GM12878 (cell line): ENCODE measurements at regions not wholly inside any gene's neighbourhood (a gene's known extent, or its start where the extent isn't known, plus 50 kb on each side); places are given as distances from the start of the nearest gene placed in this dataset.

ENCODE experiments used
- ATAC-seq: fragments of 200-7000 bp; cut with Tn5 transposase; 3 replicates; pipeline ENCODE4 v1.9.1; 2020; ENCODE audit warnings: mild to moderate bottlenecking, moderate library complexity
- BruUV-seq: library from RNA; stranded (reverse); fragments of 400-500 nt; replicated peaks from 2 replicates; lab custom pipeline; 2021; lab: Mats Ljungman, UMichigan
- CTCF ChIA-PET: fragments of 300-600 bp; sonication (Branson Sonifier 250); formaldehyde crosslinking; extraction: SDS; loops from one replicate; lab custom pipeline; 2021; ENCODE audit warnings: inconsistent platforms; lab: Yijun Ruan, JAX
- POLR2A ChIA-PET: fragments of 350-600 bp; formaldehyde crosslinking; extraction: SDS; loops from one replicate; lab custom pipeline; 2021; ENCODE audit warnings: inconsistent platforms; lab: Charles Lee
- RAD21 ChIA-PET: fragments of 300-600 bp; sonication (Branson Sonifier 250); formaldehyde crosslinking; loops from one replicate; lab custom pipeline; 2023; ENCODE audit warnings: antibody characterized with exemption; ENCODE audit not compliant: unreplicated experiment; lab: Charles Lee
- SMC1A ChIA-PET: fragments of 300-600 bp; sonication (Branson Sonifier 250); formaldehyde crosslinking; loops from one replicate; lab custom pipeline; 2023; ENCODE audit not compliant: unreplicated experiment, uncharacterized antibody; lab: Charles Lee
- DNase-seq: peaks from one replicate; pipeline ENCODE4 v3.0.0-alpha.2; 2011; ENCODE audit warnings: low read depth, low spot score
- FAIRE-seq: peaks from 3 replicates; lab custom pipeline; 2011; peaks lifted over from hg19 to GRCh38; lab: Jason Lieb, UNC
- H2AFZ ChIP-seq: 2 replicates; pipeline ENCODE4 v1.6.0; 2011; ENCODE audit warnings: low read depth, low read length, control low read depth; ENCODE audit not compliant: control insufficient read depth
- H3K27ac ChIP-seq: 2 replicates; pipeline ENCODE4 v1.5.1; 2011; ENCODE audit warnings: control low read depth; ENCODE audit not compliant: control insufficient read depth, insufficient read depth
- H3K27me3 ChIP-seq, 2 experiments: replicated peaks in 1 of 2; 2 replicates each; pipeline versions ENCODE4 v1.6.0 to v1.6.1; 2011; ENCODE audit warnings: low read length in 1 of 2; ENCODE audit not compliant: control insufficient read depth in 2 of 2, insufficient read depth in 2 of 2
- H3K36me3 ChIP-seq, 2 experiments: 2 replicates each; pipeline ENCODE4 v1.5.1; 2011; ENCODE audit warnings: low read length in 1 of 2; ENCODE audit not compliant: control insufficient read depth in 2 of 2, insufficient read depth in 2 of 2
- H3K4me1 ChIP-seq: 2 replicates; pipeline ENCODE4 v1.6.1; 2011; ENCODE audit warnings: mild to moderate bottlenecking, low read length, moderate library complexity, mixed read lengths; ENCODE audit not compliant: control insufficient read depth, insufficient read depth
- H3K4me2 ChIP-seq: 2 replicates; pipeline ENCODE4 v1.6.0; 2011; ENCODE audit warnings: control low read depth; ENCODE audit not compliant: control insufficient read depth, insufficient read depth
- H3K4me3 ChIP-seq: fragments of 200-600 bp; sonication (generic); 2 replicates; pipeline ENCODE4 v1.5.1; 2016
- H3K79me2 ChIP-seq: 2 replicates; pipeline ENCODE4 v1.6.0; 2011; ENCODE audit warnings: low read length; ENCODE audit not compliant: control insufficient read depth, insufficient read depth
- H3K9ac ChIP-seq: 2 replicates; pipeline ENCODE4 v1.8.0; 2011; ENCODE audit warnings: low read length, control low read depth, mixed read lengths; ENCODE audit not compliant: control insufficient read depth, insufficient read depth
- H3K9me3 ChIP-seq: replicated peaks from 3 replicates; pipeline ENCODE4 v1.5.1; 2011; ENCODE audit warnings: mild to moderate bottlenecking, low read length; ENCODE audit not compliant: control insufficient read depth, insufficient read depth
- H4K20me1 ChIP-seq: 2 replicates; pipeline ENCODE4 v1.6.0; 2011; ENCODE audit not compliant: control insufficient read depth, insufficient read depth
- IKZF1 ChIP-seq: fragments of 450-650 bp; conservative IDR thresholded peaks from 2 replicates; pipeline ENCODE4 v1.6.1; 2017; ENCODE audit warnings: antibody characterized with exemption, mild to moderate bottlenecking
- IKZF2 ChIP-seq, 2 experiments: fragments of 450-650 bp; IDR thresholded peaks; 2 replicates each; pipeline ENCODE4 v1.6.1; 2017; ENCODE audit warnings: mild to moderate bottlenecking in 2 of 2, moderate library complexity in 2 of 2
- JUNB ChIP-seq: IDR thresholded peaks from 2 replicates; pipeline ENCODE4 v1.6.1; 2016; ENCODE audit warnings: antibody characterized with exemption, mild to moderate bottlenecking
- NBN ChIP-seq: fragments of 450-650 bp; IDR thresholded peaks from 2 replicates; pipeline ENCODE4 v1.6.1; 2016
- NFIC ChIP-seq: IDR thresholded peaks from 2 replicates; pipeline ENCODE4 v1.6.1; 2012; ENCODE audit warnings: low read depth, mild to moderate bottlenecking, inconsistent platforms, low read length, moderate library complexity
- RB1 ChIP-seq: fragments of 450-650 bp; formaldehyde crosslinking; IDR thresholded peaks from 2 replicates; pipeline ENCODE4 v1.6.1; 2017; ENCODE audit warnings: mild to moderate bottlenecking, borderline replicate concordance
- RBBP5 ChIP-seq: fragments of 200-600 bp; sonication (generic); conservative IDR thresholded peaks from 2 replicates; pipeline ENCODE4 v1.6.1; 2016
- WGBS: methylation state at CpG from one replicate; pipeline ENCODE4 v1.1.6; 2016; ENCODE audit warnings: low lambda C conversion rate; ENCODE audit not compliant: insufficient replicate concordance, insufficient coverage; ENCODE audit errors: missing lambda C conversion rate; 5-methylcytosine and 5-hydroxymethylcytosine counted together
- in situ Hi-C: fragments of 300-500 bp; cut with MboI; formaldehyde crosslinking; loops from 9 replicates; pipeline ENCODE4 v1.14.3; 2018; ENCODE audit warnings: mixed read lengths
- intact Hi-C: fragments of 100-400 bp; cut with micrococcal nuclease; formaldehyde crosslinking; loops from one replicate; pipeline ENCODE4 v1.14.2; 2022; ENCODE audit not compliant: unreplicated experiment
- TF ChIP-seq, protein P1 (sequence below): fragments of 450-650 bp; formaldehyde crosslinking; IDR thresholded peaks from 2 replicates; pipeline ENCODE4 v1.5.0; 2022; ENCODE audit warnings: mild to moderate bottlenecking, missing genetic modification characterization
- TF ChIP-seq, protein P2 (sequence below): fragments of 450-650 bp; IDR thresholded peaks from 2 replicates; pipeline ENCODE4 v1.6.1; 2016; ENCODE audit warnings: mild to moderate bottlenecking

DNA sequence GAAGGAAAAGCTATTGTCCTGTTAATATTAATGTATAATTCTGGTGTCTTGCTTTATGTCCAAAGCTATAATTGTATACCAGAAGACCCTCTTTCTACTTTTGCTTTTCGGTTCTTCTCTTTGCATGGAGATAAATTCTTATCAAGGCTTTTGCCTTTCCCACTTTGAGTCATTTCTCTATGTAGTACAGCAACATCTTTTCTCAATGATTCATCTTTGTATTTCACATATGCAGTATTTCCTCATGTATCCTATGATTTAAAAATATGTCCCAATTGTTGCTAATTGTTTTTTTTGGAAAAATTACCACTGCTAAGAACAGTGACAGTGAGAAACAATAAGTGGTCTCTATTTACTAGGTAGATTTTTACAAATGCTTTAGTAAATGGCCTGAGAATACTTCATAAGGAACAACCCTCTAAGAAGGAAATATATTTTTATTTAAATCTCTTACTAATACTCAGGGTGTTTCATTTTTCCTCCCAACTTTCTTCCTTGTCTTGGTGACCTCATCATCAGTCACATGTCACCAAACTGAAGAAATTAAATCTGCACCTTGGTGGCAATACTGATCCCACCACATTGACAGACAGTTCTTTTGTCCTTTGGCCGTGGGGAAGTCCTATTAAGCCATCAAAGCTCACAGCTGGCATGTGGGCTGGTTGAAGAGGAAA is 290.6 kb downstream of the SATB1 start:
- Histone ChIP-seq H3K9ac (no peak overlapping the region), H3K4me2 (no peak overlapping the region), H2AFZ (no peak overlapping the region), H3K4me3 (no peak overlapping the region), H3K36me3 (no peaks in the 10 kb centered on the region), H3K27me3 (no peaks in the 10 kb centered on the region), H3K27ac (no peak overlapping the region), H3K79me2 (no peaks in the 10 kb centered on the region), H3K4me1 (no peaks in the 10 kb centered on the region), H4K20me1 (no peaks in the 10 kb centered on the region), H3K9me3 (no peaks in the 10 kb centered on the region)
- ChIA-PET POLR2A (no interaction called here), CTCF (interaction anchor here (1.5 kb wide), 1 partner anchor 20 kb away, joined by 4 read pairs; no protein-coding TSS in a partner anchor), RAD21 (interaction anchor here (1.2 kb wide), 1 partner anchor 19 kb away, joined by 3 read pairs; no protein-coding TSS in a partner anchor), SMC1A (interaction anchor here (0.7 to 1.5 kb wide), 2 partner anchors 19 to 240 kb away, joined by 3 read pairs; no protein-coding TSS in a partner anchor)
- intact Hi-C loops, result no loop called here
- in situ Hi-C loops, result no loop called here
- peak; percentile 62 for ATAC-seq
- 0 out of 4 replicates have a peak, but pooled peaks have one; percentile 22 to 29 for TF ChIP-seq IKZF2 (IDR thresholded peaks at IDR 0.05)
- TF ChIP-seq, protein P1, sequence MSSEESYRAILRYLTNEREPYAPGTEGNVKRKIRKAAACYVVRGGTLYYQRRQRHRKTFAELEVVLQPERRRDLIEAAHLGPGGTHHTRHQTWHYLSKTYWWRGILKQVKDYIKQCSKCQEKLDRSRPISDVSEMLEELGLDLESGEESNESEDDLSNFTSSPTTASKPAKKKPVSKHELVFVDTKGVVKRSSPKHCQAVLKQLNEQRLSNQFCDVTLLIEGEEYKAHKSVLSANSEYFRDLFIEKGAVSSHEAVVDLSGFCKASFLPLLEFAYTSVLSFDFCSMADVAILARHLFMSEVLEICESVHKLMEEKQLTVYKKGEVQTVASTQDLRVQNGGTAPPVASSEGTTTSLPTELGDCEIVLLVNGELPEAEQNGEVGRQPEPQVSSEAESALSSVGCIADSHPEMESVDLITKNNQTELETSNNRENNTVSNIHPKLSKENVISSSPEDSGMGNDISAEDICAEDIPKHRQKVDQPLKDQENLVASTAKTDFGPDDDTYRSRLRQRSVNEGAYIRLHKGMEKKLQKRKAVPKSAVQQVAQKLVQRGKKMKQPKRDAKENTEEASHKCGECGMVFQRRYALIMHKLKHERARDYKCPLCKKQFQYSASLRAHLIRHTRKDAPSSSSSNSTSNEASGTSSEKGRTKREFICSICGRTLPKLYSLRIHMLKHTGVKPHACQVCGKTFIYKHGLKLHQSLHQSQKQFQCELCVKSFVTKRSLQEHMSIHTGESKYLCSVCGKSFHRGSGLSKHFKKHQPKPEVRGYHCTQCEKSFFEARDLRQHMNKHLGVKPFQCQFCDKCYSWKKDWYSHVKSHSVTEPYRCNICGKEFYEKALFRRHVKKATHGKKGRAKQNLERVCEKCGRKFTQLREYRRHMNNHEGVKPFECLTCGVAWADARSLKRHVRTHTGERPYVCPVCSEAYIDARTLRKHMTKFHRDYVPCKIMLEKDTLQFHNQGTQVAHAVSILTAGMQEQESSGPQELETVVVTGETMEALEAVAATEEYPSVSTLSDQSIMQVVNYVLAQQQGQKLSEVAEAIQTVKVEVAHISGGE (CRISPR knock-in tag), result no peak
- peak; percentile 45; the same call in 1 of the 2 replicates for TF ChIP-seq NFIC
- no peak for TF ChIP-seq RB1
- TF ChIP-seq, protein P2, sequence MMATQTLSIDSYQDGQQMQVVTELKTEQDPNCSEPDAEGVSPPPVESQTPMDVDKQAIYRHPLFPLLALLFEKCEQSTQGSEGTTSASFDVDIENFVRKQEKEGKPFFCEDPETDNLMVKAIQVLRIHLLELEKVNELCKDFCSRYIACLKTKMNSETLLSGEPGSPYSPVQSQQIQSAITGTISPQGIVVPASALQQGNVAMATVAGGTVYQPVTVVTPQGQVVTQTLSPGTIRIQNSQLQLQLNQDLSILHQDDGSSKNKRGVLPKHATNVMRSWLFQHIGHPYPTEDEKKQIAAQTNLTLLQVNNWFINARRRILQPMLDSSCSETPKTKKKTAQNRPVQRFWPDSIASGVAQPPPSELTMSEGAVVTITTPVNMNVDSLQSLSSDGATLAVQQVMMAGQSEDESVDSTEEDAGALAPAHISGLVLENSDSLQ, result 0 out of 2 replicates have a peak, but pooled peaks have one; percentile 25
- TF ChIP-seq NBN, result no peak
- no peak for TF ChIP-seq RBBP5
- peak; percentile 59 for TF ChIP-seq JUNB
- TF ChIP-seq IKZF1, result 0 out of 2 replicates have a peak, but pooled peaks have one; percentile 13
- WGBS, result 2% methylated on average over 2 of the region's 2 CpGs
- DNase-seq, result no peak
- BruUV-seq, result no TSS peak
- FAIRE-seq, result no peak
